ENCODE measurements at regions not wholly inside any gene's neighbourhood (a gene's known extent, or its start where the extent isn't known, plus 50 kb on each side); places are given as distances from the start of the nearest gene placed in this dataset.

- TF ChIP-seq CTCF (conservative IDR thresholded peaks at IDR 0.05) (no peak), ZFX (IDR thresholded peaks at IDR 0.05) (no peak)
Observed at GRCh38 chr3:191781044-191781443, 320.1 kb downstream of the PYDC2 start.
